Stomach (tissue), 4 donors: ENCODE measurements at regions not wholly inside any gene's neighbourhood (a gene's known extent, or its start where the extent isn't known, plus 50 kb on each side); places are given as distances from the start of the nearest gene placed in this dataset.

Source experiments
- CTCF ChIP-seq, 7 experiments: fragments of 450-650 bp in 4 of 7; fragments of 200-600 bp in 3 of 7; sonication (generic) in 3 of 7; IDR thresholded peaks; one replicate each; pipeline ENCODE4 v1.5.1; 2016 to 2019; ENCODE audit warnings: antibody characterized with exemption in 7 of 7, control low read depth in 2 of 7, mild to moderate bottlenecking in 1 of 7
- EP300 ChIP-seq: sonication (generic); formaldehyde crosslinking; IDR thresholded peaks from one replicate; pipeline ENCODE4 v1.6.1; 2017; ENCODE audit warnings: antibody characterized with exemption
- POLR2A ChIP-seq, 4 donors: fragments of 450-650 bp; IDR thresholded peaks; one replicate each; pipeline ENCODE4 v1.6.1; 2016; ENCODE audit warnings: antibody characterized with exemption in 4 of 4, control low read depth in 2 of 4, mild to moderate bottlenecking in 1 of 4, moderate library complexity in 1 of 4
- POLR2AphosphoS5 ChIP-seq, 3 donors: sonication (generic); formaldehyde crosslinking; IDR thresholded peaks; one replicate each; pipeline ENCODE4 v1.6.1; 2016; ENCODE audit warnings: antibody characterized with exemption in 3 of 3

GRCh38 chr5:74042559-74042958, 416.6 kb downstream of the ARHGEF28 start:
- no peak for TF ChIP-seq CTCF (IDR thresholded peaks at IDR 0.05)
- no peak for TF ChIP-seq POLR2A (IDR thresholded peaks at IDR 0.05)
- TF ChIP-seq EP300 = no peak
- no peak for TF ChIP-seq POLR2AphosphoS5 (IDR thresholded peaks at IDR 0.05)
